ENCODE measurements at regions not wholly inside any gene's neighbourhood (a gene's known extent, or its start where the extent isn't known, plus 50 kb on each side); places are given as distances from the start of the nearest gene placed in this dataset.

DNA sequence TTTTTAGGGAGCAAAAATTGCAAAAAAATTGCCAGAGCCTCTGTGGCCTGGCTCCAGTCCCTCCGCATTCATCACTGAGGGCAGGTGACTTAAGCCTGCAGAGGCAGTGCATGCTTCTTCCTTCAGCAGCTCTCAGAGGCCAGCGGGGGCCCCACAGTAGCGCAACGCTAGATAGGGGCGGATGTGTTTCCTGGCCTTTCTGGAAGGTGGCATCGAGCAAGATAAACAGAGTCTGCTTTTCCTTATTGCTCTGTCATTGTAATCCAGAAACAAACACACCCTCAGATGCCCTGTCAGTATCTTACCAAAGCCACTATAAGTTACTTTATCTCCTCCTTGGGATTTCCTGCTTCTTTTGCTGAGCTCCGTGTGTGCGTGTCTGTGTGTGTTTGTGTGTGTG, 75.5 kb upstream of the IRX6 start:
- Histone ChIP-seq H2AFZ (ENCODE audit: low read depth, low read length) (no peak overlapping the region), H3K4me1 (replicated peaks in 1 of 2; ENCODE audit: control insufficient read depth in 2 of 2, insufficient read depth in 2 of 2, low read length in 2 of 2) (no peaks in the 10 kb centered on the region), H3K9me3 (replicated peaks; ENCODE audit: control insufficient read depth, insufficient read depth, low read depth, low read length) (no peaks in the 10 kb centered on the region), H3K4me3 (no peak overlapping the region), H3K79me2 (ENCODE audit: control insufficient read depth, insufficient read depth, low read length) (no peaks in the 10 kb centered on the region), H4K20me1 (replicated peaks; ENCODE audit: control insufficient read depth, insufficient read depth, low read length) (no peaks in the 10 kb centered on the region), H3K36me3 (ENCODE audit: control insufficient read depth, insufficient read depth, low read length) (no peaks in the 10 kb centered on the region), H3K9me1 (ENCODE audit: control insufficient read depth, insufficient read depth, low read length) (no peaks in the 10 kb centered on the region), H3K4me2 (ENCODE audit: insufficient read depth, low read length) (no peak overlapping the region), H3K27me3 (ENCODE audit: control insufficient read depth in 2 of 2, insufficient read depth in 2 of 2, low read length in 2 of 2) (no peaks in the 10 kb centered on the region; a peak in 1 of 5 replicates), H3K9ac (ENCODE audit: insufficient read depth in 1 of 2, low read depth in 2 of 2, low read length in 2 of 2) (no peak overlapping the region), H3K27ac (ENCODE audit: extremely low read depth, low read depth, low read length) (no peak overlapping the region)
- BruUV-seq (replicated peaks), result no TSS peak
- 0% methylated on average over 8 of the region's 8 CpGs for WGBS (ENCODE audit: insufficient coverage, low coverage, missing lambda C conversion rate)
- ATAC-seq, result no peak
- CTCF ChIA-PET (ENCODE audit: low intra/inter-chr PET ratio), result no interaction called here
- DNase-seq (ENCODE audit: extremely low read depth in 1 of 4, low spot score in 3 of 4), result no peak
- FAIRE-seq, result peak; percentile 11
- intact Hi-C loops (cut with micrococcal nuclease), result no loop called here
- POLR2A ChIA-PET, result no interaction called here
- in situ Hi-C loops (cut with MboI), result no loop called here
- TF ChIP-seq GMEB1 (CRISPR knock-in tag; IDR thresholded peaks at IDR 0.05), result no peak
- TF ChIP-seq, protein P1, sequence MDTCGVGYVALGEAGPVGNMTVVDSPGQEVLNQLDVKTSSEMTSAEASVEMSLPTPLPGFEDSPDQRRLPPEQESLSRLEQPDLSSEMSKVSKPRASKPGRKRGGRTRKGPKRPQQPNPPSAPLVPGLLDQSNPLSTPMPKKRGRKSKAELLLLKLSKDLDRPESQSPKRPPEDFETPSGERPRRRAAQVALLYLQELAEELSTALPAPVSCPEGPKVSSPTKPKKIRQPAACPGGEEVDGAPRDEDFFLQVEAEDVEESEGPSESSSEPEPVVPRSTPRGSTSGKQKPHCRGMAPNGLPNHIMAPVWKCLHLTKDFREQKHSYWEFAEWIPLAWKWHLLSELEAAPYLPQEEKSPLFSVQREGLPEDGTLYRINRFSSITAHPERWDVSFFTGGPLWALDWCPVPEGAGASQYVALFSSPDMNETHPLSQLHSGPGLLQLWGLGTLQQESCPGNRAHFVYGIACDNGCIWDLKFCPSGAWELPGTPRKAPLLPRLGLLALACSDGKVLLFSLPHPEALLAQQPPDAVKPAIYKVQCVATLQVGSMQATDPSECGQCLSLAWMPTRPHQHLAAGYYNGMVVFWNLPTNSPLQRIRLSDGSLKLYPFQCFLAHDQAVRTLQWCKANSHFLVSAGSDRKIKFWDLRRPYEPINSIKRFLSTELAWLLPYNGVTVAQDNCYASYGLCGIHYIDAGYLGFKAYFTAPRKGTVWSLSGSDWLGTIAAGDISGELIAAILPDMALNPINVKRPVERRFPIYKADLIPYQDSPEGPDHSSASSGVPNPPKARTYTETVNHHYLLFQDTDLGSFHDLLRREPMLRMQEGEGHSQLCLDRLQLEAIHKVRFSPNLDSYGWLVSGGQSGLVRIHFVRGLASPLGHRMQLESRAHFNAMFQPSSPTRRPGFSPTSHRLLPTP (IDR thresholded peaks at IDR 0.05; ENCODE audit: borderline replicate concordance, extremely low read depth, insufficient read length), result no peak
- no peak for TF ChIP-seq SMARCA4 (IDR thresholded peaks at IDR 0.05)
- no peak for TF ChIP-seq NCOA2 (IDR thresholded peaks at IDR 0.05; ENCODE audit: partially characterized antibody in 2 of 2)
- TF ChIP-seq CHD4 (IDR thresholded peaks at IDR 0.05; ENCODE audit: insufficient read depth, insufficient replicate concordance, low read depth, low read length, poor library complexity, severe bottlenecking), result no peak
- TF ChIP-seq U2AF1 (optimal IDR thresholded peaks at IDR 0.05; ENCODE audit: low read depth, low read length), result no peak
- TF ChIP-seq MXI1 (IDR thresholded peaks at IDR 0.05; ENCODE audit: low read depth, low read length), result no peak
- TF ChIP-seq ZBTB7A (IDR thresholded peaks at IDR 0.05; ENCODE audit: borderline replicate concordance, control insufficient read depth, low read depth, low read length), result no peak
- no peak for TF ChIP-seq ZNF133 (CRISPR knock-in tag; IDR thresholded peaks at IDR 0.05)
- no peak for TF ChIP-seq ZNF780A (CRISPR knock-in tag; IDR thresholded peaks at IDR 0.05)
- TF ChIP-seq, protein P2, sequence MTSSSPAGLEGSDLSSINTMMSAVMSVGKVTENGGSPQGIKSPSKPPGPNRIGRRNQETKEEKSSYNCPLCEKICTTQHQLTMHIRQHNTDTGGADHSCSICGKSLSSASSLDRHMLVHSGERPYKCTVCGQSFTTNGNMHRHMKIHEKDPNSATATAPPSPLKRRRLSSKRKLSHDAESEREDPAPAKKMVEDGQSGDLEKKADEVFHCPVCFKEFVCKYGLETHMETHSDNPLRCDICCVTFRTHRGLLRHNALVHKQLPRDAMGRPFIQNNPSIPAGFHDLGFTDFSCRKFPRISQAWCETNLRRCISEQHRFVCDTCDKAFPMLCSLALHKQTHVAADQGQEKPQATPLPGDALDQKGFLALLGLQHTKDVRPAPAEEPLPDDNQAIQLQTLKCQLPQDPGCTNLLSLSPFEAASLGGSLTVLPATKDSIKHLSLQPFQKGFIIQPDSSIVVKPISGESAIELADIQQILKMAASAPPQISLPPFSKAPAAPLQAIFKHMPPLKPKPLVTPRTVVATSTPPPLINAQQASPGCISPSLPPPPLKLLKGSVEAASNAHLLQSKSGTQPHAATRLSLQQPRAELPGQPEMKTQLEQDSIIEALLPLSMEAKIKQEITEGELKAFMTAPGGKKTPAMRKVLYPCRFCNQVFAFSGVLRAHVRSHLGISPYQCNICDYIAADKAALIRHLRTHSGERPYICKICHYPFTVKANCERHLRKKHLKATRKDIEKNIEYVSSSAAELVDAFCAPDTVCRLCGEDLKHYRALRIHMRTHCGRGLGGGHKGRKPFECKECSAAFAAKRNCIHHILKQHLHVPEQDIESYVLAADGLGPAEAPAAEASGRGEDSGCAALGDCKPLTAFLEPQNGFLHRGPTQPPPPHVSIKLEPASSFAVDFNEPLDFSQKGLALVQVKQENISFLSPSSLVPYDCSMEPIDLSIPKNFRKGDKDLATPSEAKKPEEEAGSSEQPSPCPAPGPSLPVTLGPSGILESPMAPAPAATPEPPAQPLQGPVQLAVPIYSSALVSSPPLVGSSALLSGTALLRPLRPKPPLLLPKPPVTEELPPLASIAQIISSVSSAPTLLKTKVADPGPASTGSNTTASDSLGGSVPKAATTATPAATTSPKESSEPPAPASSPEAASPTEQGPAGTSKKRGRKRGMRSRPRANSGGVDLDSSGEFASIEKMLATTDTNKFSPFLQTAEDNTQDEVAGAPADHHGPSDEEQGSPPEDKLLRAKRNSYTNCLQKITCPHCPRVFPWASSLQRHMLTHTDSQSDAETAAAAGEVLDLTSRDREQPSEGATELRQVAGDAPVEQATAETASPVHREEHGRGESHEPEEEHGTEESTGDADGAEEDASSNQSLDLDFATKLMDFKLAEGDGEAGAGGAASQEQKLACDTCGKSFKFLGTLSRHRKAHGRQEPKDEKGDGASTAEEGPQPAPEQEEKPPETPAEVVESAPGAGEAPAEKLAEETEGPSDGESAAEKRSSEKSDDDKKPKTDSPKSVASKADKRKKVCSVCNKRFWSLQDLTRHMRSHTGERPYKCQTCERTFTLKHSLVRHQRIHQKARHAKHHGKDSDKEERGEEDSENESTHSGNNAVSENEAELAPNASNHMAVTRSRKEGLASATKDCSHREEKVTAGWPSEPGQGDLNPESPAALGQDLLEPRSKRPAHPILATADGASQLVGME (CRISPR knock-in tag; IDR thresholded peaks at IDR 0.05), result no peak
- TF ChIP-seq MTA2 (IDR thresholded peaks at IDR 0.05; ENCODE audit: low read depth), result no peak
- TF ChIP-seq DDX20 (tag; IDR thresholded peaks at IDR 0.05; ENCODE audit: low read depth), result no peak
- no peak for TF ChIP-seq MAFG (tag; conservative IDR thresholded peaks at IDR 0.05)

All from K562 (cell line).